Coronary artery (tissue), 2 donors: ENCODE measurements at regions not wholly inside any gene's neighbourhood (a gene's known extent, or its start where the extent isn't known, plus 50 kb on each side); places are given as distances from the start of the nearest gene placed in this dataset.

ENCODE experiments used
- DNase-seq: peaks from one replicate; pipeline ENCODE4 v3.0.0-alpha.2; 2017; ENCODE audit warnings: low spot score
- H3K27ac ChIP-seq, 2 donors: fragments of 200-600 bp; sonication (generic); one replicate each; pipeline ENCODE4 v1.5.1; 2016 to 2019
- H3K4me3 ChIP-seq: fragments of 200-600 bp; sonication (generic); 2 replicates; pipeline ENCODE4 v1.5.1; 2016; ENCODE audit warnings: mild to moderate bottlenecking, moderate library complexity
- CTCF ChIP-seq: fragments of 200-600 bp; sonication (generic); IDR thresholded peaks from one replicate; pipeline ENCODE4 v1.5.1; 2019; ENCODE audit warnings: antibody characterized with exemption

- no peak for TF ChIP-seq CTCF
- Histone ChIP-seq H3K4me3 (no peak overlapping the region), H3K27ac (no peak overlapping the region)
- DNase-seq: no peak
These were observed 434.3 kb downstream of the MDFIC start for GRCh38 chr7:115356139-115356746.

- TF ChIP-seq CTCF: no peak
- Histone ChIP-seq H3K4me3 (no peak overlapping the region), H3K27ac (no peak overlapping the region)
- no peak for DNase-seq
These were observed 433.0 kb downstream of the MDFIC start for GRCh38 chr7:115354925-115355324.

GRCh38 chr7:115352375-115352774 is 430.5 kb downstream of the MDFIC start:
- Histone ChIP-seq H3K4me3 (no peak overlapping the region), H3K27ac (no peak overlapping the region)
- no peak for DNase-seq
- no peak for TF ChIP-seq CTCF

GRCh38 chr7:115350764-115351163 is 428.9 kb downstream of the MDFIC start:
- no peak for DNase-seq
- no peak overlapping the region for H3K4me3 ChIP-seq
- no peak for TF ChIP-seq CTCF

GRCh38 chr7:115349635-115350034 is 427.7 kb downstream of the MDFIC start:
- no peak overlapping the region for H3K27ac ChIP-seq
- no peak for TF ChIP-seq CTCF
- H3K4me3 ChIP-seq: no peak overlapping the region
- no peak for DNase-seq

More at GRCh38 chr7:115350764-115351163, 428.9 kb downstream of the MDFIC start:
- H3K27ac ChIP-seq: no peak overlapping the region

GRCh38 chr7:115346685-115347084 is 424.8 kb downstream of the MDFIC start:
- Histone ChIP-seq H3K27ac (no peak overlapping the region), H3K4me3 (no peak overlapping the region)
- TF ChIP-seq CTCF: no peak
- no peak for DNase-seq

GRCh38 chr7:115340828-115341227 is 418.9 kb downstream of the MDFIC start:
- DNase-seq: no peak
- Histone ChIP-seq H3K4me3 (no peak overlapping the region), H3K27ac (no peak overlapping the region)
- TF ChIP-seq CTCF: no peak
